GM21529 (cell line): ENCODE measurements at regions not wholly inside any gene's neighbourhood (a gene's known extent, or its start where the extent isn't known, plus 50 kb on each side); places are given as distances from the start of the nearest gene placed in this dataset.

Experiments
- ATAC-seq: cut with Tn5 transposase; IDR thresholded peaks from one replicate; pipeline ENCODE4 v1.9.1; 2021; ENCODE audit not compliant: unreplicated experiment

GRCh38 chr3:174639970-174640369 is 219.2 kb upstream of the NAALADL2 start:
- ATAC-seq = no peak

- no peak for ATAC-seq
Measured at GRCh38 chr3:174640932-174641331, 218.2 kb upstream of the NAALADL2 start.

GRCh38 chr3:174644287-174644686 is 214.8 kb upstream of the NAALADL2 start:
- no peak for ATAC-seq

GRCh38 chr3:174651951-174652350 is 207.2 kb upstream of the NAALADL2 start:
- no peak for ATAC-seq

- no peak for ATAC-seq
Measured at GRCh38 chr3:174659511-174659910, 199.6 kb upstream of the NAALADL2 start.

GRCh38 chr3:174662653-174663052 is 196.5 kb upstream of the NAALADL2 start:
- no peak for ATAC-seq

- ATAC-seq = no peak
Measured at GRCh38 chr3:174667386-174667785, 191.7 kb upstream of the NAALADL2 start.

- no peak for ATAC-seq
Measured at GRCh38 chr3:174675406-174675805, 183.7 kb upstream of the NAALADL2 start.

GRCh38 chr3:174681784-174682183 is 177.3 kb upstream of the NAALADL2 start:
- ATAC-seq = no peak

GRCh38 chr3:174685796-174686195 is 173.3 kb upstream of the NAALADL2 start:
- ATAC-seq = no peak

GRCh38 chr3:174697310-174697709 is 161.8 kb upstream of the NAALADL2 start:
- ATAC-seq = no peak

GRCh38 chr3:174700736-174701135 is 158.4 kb upstream of the NAALADL2 start:
- no peak for ATAC-seq

GRCh38 chr3:174710612-174711011 is 148.5 kb upstream of the NAALADL2 start:
- no peak for ATAC-seq

GRCh38 chr3:174715386-174715785 is 143.7 kb upstream of the NAALADL2 start:
- no peak for ATAC-seq

- ATAC-seq = no peak
Measured at GRCh38 chr3:174716956-174717505, 142.1 kb upstream of the NAALADL2 start.

- ATAC-seq = no peak
Measured at GRCh38 chr3:174720717-174721116, 138.4 kb upstream of the NAALADL2 start.

- ATAC-seq = no peak
Measured at GRCh38 chr3:174725303-174725702, 133.8 kb upstream of the NAALADL2 start.

GRCh38 chr3:174737966-174738365 is 121.2 kb upstream of the NAALADL2 start:
- no peak for ATAC-seq

GRCh38 chr3:174749143-174749542 is 110.0 kb upstream of the NAALADL2 start:
- no peak for ATAC-seq

GRCh38 chr3:174755833-174756829 is 103.0 kb upstream of the NAALADL2 start:
- no peak for ATAC-seq

GRCh38 chr3:174758943-174759342 is 100.2 kb upstream of the NAALADL2 start:
- no peak for ATAC-seq

- ATAC-seq = no peak
Measured at GRCh38 chr3:174767406-174767805, 91.7 kb upstream of the NAALADL2 start.
